ENCODE measurements at regions not wholly inside any gene's neighbourhood (a gene's known extent, or its start where the extent isn't known, plus 50 kb on each side); places are given as distances from the start of the nearest gene placed in this dataset.
"Not testable (repeated sequence)": the region's sequence is repeated elsewhere in the genome, so short reads cannot be mapped to it uniquely, and the experiment has no call there.

- no peak overlapping the region for H3K4me3 ChIP-seq (ENCODE audit: low read length)
- no peak for TF ChIP-seq CTCF (conservative IDR thresholded peaks at IDR 0.05; ENCODE audit: low read length)
- DNase-seq (ENCODE audit: low read depth), result no peak
Measured at GRCh38 chr3:153399636-153400035, 237.6 kb downstream of the RAP2B start.

- no peak overlapping the region for H3K4me3 ChIP-seq (ENCODE audit: low read length)
- TF ChIP-seq CTCF (conservative IDR thresholded peaks at IDR 0.05; ENCODE audit: low read length), result no peak
- no peak for DNase-seq (ENCODE audit: low read depth)
Measured at GRCh38 chr3:153400641-153401040, 238.6 kb downstream of the RAP2B start.

- TF ChIP-seq CTCF (conservative IDR thresholded peaks at IDR 0.05; ENCODE audit: low read length), result no peak
- DNase-seq (ENCODE audit: low read depth), result peak; percentile 4
- H3K4me3 ChIP-seq (ENCODE audit: low read length), result no peak overlapping the region
Measured at GRCh38 chr3:153404157-153404556, 242.1 kb downstream of the RAP2B start.

- not testable (repeated sequence) for H3K4me3 ChIP-seq (ENCODE audit: low read length); DNase-seq (ENCODE audit: low read depth)
Measured at GRCh38 chr3:153405320-153405719, 243.3 kb downstream of the RAP2B start.

- no peak for TF ChIP-seq CTCF (conservative IDR thresholded peaks at IDR 0.05; ENCODE audit: low read length)
- H3K4me3 ChIP-seq (ENCODE audit: low read length), result no peak overlapping the region
- DNase-seq (ENCODE audit: low read depth), result no peak
Measured at GRCh38 chr3:153410517-153410916, 248.5 kb downstream of the RAP2B start.

- TF ChIP-seq CTCF (conservative IDR thresholded peaks at IDR 0.05; ENCODE audit: low read length), result no peak
- no peak for DNase-seq (ENCODE audit: low read depth)
- no peak overlapping the region for H3K4me3 ChIP-seq (ENCODE audit: low read length)
Measured at GRCh38 chr3:153414982-153415381, 253.0 kb downstream of the RAP2B start.

GRCh38 chr3:153422314-153422713, 260.3 kb downstream of the RAP2B start:
- TF ChIP-seq CTCF (conservative IDR thresholded peaks at IDR 0.05; ENCODE audit: low read length), result no peak
- no peak for DNase-seq (ENCODE audit: low read depth)
- H3K4me3 ChIP-seq (ENCODE audit: low read length), result no peak overlapping the region

GRCh38 chr3:153423820-153424219, 261.8 kb downstream of the RAP2B start:
- DNase-seq (ENCODE audit: low read depth); H3K4me3 ChIP-seq (ENCODE audit: low read length): not testable (repeated sequence)

Data from AG10803 (cell line).